ENCODE measurements at regions not wholly inside any gene's neighbourhood (a gene's known extent, or its start where the extent isn't known, plus 50 kb on each side); places are given as distances from the start of the nearest gene placed in this dataset.

DNA sequence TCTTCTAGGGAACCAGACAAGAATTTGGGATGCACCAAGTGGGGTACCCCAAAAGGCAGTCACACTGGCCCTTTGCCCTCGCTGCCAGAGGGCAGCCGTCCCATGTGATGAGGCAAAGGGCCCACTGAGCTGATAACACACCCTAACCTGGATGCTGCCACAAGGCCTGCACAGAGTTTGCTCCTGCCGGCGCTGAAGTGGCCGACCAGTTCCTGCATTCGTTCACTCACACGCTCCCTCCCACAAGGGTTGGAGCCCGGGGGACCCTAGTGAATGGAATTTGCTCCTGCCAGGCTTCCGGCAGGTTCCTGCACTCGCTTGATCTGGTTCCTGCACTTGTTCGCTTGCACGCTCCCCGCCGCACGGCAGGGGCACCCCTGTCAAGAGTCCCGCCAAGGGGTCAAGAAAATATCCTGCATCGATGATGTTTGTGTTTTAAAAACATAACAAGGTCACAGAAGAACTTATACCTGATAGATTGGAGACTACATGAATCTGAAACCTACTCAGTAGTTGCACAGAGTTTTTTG lies 296.4 kb upstream of the VCX start:
- DNase-seq (ENCODE audit: low read depth) = no peak
- TF ChIP-seq, protein P1, sequence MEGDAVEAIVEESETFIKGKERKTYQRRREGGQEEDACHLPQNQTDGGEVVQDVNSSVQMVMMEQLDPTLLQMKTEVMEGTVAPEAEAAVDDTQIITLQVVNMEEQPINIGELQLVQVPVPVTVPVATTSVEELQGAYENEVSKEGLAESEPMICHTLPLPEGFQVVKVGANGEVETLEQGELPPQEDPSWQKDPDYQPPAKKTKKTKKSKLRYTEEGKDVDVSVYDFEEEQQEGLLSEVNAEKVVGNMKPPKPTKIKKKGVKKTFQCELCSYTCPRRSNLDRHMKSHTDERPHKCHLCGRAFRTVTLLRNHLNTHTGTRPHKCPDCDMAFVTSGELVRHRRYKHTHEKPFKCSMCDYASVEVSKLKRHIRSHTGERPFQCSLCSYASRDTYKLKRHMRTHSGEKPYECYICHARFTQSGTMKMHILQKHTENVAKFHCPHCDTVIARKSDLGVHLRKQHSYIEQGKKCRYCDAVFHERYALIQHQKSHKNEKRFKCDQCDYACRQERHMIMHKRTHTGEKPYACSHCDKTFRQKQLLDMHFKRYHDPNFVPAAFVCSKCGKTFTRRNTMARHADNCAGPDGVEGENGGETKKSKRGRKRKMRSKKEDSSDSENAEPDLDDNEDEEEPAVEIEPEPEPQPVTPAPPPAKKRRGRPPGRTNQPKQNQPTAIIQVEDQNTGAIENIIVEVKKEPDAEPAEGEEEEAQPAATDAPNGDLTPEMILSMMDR (IDR thresholded peaks at IDR 0.05; ENCODE audit: insufficient read depth, low read depth, low read length) = no peak

DNA sequence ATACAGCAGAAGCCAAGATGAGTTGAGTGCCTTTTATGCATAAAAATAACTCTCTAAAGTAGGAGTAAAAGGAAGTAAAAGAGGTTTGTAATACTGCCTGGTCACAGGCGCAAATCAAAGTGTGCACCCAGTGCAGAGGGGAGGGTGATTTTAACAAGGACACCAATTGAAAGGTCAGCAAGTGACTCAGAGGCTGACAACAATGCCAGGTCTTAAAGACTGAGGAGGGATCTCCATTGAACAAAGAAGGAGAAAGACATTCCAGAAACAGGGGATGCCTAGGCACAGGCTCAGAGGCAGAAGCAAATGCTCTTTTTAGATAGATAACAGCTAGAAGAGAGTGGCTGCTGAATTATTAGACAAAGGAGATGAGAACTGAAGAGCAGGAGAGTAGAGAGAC lies 297.4 kb upstream of the VCX start:
- TF ChIP-seq, protein P1 (IDR thresholded peaks at IDR 0.05; ENCODE audit: insufficient read depth, low read depth, low read length) = no peak
- H3K4me3 ChIP-seq (ENCODE audit: low read depth, low read length) = no peak overlapping the region
- DNase-seq (ENCODE audit: low read depth) = no peak

More for the DNA sequence above, 296.4 kb upstream of the VCX start:
- no peak overlapping the region for H3K4me3 ChIP-seq (ENCODE audit: low read depth, low read length)

DNA sequence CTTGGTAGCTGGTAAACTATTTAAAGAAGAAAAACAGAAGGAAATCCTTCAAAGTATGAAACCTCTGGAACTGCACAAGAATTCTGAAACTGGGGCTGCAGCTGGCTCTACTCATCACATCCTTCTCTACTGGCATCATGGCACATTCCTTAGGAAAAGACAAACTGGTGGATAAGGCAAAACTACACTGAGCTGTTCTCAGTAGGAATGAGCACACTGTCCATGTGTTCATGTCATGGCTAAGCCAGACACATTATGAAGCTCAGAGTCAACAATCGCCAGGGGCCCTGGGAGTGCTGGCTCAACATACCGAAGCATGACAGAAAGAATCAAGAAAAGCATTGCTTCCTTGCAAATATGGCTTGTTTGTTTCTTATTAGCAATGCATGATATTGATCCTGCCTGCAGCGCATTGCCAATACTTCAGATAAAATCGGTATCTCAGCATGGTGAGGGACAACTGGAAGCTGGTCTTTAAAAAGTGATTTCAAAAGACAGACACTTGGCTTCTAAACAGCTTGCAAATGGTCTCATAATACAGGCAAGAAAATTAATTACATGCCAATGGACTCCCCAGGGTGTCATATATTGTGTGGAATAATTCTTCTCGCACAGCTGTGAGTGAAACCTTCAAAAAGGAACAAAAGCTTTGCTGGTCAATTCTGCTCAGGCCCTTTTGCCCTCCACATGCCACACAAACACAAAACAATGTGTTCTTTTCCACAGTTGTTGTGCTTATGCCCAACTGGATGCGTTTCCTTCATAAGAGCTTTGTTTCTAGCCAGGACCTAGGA lies 300.2 kb upstream of the VCX start:
- DNase-seq (ENCODE audit: low read depth) = no peak
- TF ChIP-seq, protein P1 (IDR thresholded peaks at IDR 0.05; ENCODE audit: insufficient read depth, low read depth, low read length) = no peak

DNA sequence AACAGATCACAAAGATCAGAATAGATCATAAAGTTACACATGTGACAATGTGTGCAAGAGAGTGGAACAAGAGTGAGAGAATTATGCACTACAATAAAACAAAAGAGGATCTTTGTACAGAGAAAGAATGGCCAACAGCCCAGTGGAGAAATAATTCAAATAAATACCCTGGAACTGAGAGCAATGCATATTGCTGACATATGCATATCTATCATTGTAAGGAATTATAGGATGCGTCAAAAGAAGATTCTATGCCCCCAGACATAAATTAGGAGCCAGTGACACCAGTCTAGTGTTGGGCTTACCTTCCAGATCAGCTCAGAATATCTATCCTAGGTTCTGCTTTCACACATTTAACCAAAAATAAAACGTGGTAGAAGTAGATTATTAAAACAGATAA lies 320.1 kb upstream of the VCX start:
- TF ChIP-seq, protein P1 (IDR thresholded peaks at IDR 0.05; ENCODE audit: insufficient read depth, low read depth, low read length) = no peak
- H3K4me3 ChIP-seq (ENCODE audit: low read depth, low read length) = no peak overlapping the region
- no peak for DNase-seq (ENCODE audit: low read depth)

More for the DNA sequence above, 300.2 kb upstream of the VCX start:
- H3K4me3 ChIP-seq (ENCODE audit: low read depth, low read length) = no peak overlapping the region

DNA sequence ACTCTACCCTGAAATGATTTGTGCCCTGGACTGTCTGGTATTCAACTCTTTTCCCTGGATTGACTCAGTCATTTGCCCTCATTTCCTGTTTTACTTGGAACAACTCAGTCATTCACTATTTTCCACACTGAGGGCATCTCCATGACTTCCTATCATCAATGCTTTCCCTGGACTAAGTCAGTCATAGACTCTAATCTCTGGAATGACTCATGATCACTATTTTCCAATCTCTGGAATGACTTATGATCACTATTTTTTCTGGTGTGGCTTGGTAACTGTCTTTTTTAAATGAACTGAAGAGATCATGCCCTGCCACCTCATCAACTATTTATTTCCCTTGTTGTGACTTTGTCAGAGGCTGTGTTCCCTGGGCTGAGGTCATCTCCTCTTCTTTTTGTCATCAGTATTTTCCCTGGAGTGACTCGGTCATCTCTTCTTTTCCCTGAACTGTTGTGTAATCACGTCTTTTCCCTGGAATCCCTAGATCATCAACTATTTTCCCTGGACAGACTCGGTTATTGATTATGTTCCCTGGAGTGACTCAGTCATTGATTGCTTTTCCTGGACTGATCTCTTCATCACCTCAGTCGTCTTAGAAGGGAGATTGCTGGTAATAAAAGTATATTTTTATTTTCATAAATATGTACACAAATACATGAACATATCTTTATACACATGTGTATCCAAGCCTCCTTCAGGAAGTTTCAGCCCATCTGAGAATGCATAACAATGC lies 327.1 kb upstream of the VCX start:
- peak; percentile 4 for DNase-seq (ENCODE audit: low read depth)
- H3K4me3 ChIP-seq (ENCODE audit: low read depth, low read length) = no peak overlapping the region
- TF ChIP-seq, protein P1 (IDR thresholded peaks at IDR 0.05; ENCODE audit: insufficient read depth, low read depth, low read length) = no peak

DNA sequence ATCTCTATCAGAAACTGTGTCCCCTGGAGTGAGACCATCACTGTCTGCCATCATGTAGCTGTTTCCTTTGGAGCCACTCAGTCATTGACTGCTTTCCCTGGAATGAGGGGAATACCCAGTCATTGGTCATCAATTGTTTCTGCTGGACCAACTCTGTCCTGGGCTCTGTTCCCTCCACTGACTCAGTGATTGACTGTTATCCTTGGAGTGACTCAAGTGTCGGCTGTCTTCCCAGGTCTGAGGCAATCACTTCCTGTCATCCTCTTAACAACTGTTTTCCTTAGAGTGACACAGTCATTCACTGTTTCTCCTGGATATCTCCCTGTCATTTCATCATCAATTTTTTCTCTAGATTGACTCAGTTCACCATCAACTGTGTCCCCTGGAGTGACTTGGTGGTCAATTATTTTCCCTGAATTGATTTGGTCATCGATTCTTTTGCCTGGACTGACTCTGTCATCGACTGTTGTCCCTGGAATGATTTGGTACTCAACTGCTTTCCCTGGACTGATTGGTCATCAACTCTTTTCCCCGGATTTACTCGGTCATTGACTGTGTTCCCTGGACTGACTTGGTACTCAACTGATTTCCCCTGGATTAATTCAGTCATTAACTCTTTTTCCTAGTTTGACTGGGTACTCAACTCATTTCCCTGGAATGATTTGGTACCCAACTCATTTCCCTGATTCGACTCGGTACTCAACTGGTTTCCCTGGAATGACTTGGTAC lies 327.9 kb upstream of the VCX start:
- no peak overlapping the region for H3K4me3 ChIP-seq (ENCODE audit: low read depth, low read length)
- DNase-seq (ENCODE audit: low read depth) = no peak
- TF ChIP-seq, protein P1 (IDR thresholded peaks at IDR 0.05; ENCODE audit: insufficient read depth, low read depth, low read length) = no peak

All from fibroblast of villous mesenchyme (primary cell).